ENCODE measurements at regions not wholly inside any gene's neighbourhood (a gene's known extent, or its start where the extent isn't known, plus 50 kb on each side); places are given as distances from the start of the nearest gene placed in this dataset.
"Not testable (repeated sequence)": the region's sequence is repeated elsewhere in the genome, so short reads cannot be mapped to it uniquely, and the experiment has no call there.

DNA sequence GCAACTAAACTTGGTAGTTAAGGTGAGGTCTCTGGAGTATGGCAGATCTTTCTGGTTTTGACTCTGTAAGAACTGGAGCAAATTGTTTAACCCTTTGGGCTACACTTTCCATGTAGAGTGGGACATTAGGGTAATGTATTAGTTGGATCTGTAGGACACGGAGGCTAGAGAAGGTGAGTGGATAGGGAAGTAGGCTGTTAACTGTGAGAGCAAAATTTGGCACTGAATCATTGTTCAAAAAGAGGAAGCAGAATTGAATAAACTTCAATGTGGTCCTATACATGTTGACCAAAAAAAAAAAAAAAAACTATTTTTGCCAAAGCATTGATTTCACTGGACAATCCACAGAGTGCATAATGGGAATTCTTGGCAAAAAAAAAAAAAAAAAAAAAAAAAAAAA lies 370.2 kb upstream of the CHORDC1 start:
- no peak for DNase-seq

DNA sequence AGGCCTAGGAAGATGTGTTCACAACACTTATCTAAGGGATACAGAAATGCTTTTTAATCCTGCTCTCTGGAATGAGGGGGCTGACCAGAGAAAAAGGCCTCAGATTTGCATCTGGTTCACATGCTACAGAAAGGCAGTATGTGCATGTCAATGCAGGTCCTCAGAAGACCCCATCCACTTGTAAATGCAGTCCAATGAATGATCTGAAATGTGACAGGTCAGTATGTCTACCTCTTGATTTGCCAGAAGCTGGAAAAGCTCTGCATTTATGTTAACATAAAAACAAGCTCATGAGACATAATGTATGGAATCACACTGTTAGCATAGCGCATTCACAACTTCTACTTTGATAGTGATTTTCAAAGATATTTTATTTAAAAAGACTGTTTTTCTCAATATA lies 367.4 kb upstream of the CHORDC1 start:
- no peak for DNase-seq

DNA sequence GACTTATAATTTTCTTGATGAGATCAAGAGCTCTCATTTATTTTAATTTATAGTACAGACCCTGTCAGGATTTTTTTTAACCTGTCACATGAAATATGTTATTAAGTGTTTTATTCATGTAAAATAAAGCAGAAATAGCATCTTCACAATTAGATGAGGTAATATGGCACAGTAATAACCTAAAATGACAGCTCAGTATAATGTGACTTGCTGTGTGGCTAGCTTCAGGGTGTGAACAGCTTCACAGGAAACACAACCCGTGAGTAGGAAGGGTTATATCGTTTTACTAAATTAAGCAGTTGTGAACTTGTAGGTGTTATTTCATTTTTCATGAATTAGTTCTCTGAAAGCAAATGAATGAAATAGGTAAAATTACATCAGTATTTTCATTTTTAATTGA lies 366.9 kb upstream of the CHORDC1 start:
- DNase-seq: no peak

DNA sequence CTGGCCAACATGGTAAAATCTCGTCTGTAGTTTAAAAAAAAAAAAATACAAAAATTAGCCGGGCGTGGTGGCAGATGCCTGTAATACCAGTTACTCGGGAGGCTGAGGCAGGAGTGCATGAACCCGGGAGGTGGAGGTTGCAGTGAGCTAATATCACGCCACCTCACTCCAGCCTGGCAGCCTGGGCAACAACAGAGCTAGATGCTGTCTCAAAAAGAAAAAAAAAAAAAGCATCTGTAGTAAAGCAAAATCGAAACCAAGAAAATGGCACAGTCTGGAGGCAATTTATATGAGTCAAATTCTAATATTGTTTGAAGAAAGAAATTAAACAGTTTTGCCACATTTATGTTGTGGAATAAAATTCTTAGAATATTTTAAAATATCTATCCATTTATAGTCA lies 365.0 kb upstream of the CHORDC1 start:
- DNase-seq: no peak

DNA sequence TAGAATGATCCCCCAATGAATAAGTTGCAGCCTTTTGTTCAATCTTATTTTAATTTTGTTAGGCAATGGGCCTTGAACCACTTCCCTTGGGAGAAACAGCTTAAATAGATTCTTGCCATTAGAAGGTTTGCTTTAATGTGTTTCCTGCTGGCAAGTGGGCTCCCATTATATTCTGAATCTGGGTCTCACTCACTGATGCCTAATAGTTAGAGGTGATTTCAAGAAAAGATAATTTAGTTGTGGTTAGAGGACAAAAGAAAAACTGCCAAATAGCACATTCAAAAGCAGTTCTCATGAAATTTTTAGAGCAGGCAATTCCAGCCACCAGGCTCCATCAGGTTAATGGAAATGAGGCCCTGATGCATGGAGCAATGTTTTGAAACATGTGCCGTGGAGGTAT lies 362.6 kb upstream of the CHORDC1 start:
- no peak for DNase-seq

DNA sequence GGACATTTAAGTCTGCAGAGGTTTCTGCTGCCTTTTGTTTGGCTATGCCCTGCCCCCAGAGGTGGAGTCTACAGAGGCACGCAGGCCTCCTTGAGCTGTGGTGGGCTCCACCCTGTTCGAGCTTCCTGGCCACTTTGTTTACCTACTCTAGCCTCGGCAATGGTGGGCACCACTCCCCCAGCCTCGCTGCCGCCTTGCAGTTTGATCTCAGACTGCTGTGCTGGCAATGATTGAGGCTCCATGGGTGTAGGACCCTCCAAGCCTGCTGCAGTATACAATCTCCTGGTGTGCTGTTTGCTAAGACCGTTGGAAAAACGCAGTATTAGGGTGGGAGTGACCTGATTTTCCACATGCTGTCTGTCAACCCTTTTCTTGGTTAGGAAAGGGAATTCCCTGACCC lies 360.1 kb upstream of the CHORDC1 start:
- not testable (repeated sequence) for DNase-seq

DNA sequence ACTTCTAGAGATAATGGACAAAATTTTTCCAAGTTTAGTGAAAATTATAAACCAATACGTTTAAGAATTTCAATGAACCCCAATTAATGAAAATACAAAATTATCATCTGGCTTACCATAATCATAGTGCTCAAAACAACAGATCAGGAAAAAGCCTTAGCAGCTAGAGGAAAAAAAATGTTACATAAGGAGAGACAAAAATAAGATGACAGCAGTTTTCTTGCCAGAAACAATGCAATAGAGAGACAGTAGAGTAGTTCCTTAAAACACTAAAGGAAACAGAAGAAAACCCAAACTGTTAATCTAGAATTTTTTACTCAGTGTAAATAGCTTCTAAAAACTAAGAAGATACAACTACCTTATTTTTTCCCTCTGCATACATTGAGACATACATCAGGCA lies 341.7 kb upstream of the CHORDC1 start:
- DNase-seq: no peak

DNA sequence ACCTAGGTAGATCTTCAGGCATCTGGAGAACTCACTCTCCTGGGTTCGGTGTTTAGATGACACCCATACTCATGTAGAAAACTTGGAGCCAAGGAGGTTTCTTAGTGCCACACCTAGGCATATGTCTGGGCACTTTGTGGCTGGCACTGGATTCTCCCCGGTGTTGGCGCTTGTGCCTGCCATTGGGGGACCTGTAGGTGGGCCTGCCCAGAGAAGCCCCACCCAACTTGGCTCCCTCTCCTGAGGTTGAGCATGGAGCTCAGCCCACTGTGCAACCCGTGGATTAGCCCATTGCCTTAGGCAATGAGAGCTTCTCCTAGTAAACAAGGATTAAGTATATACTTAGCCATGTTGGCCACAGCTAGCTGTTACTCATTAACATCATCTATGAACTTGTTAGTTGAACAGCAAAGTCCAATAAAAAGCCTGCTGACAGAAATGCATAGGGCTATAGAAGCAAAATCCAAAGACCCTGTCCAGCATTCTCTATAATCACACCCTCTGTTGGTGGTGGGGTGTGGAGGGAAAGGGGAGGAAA lies 335.5 kb upstream of the CHORDC1 start:
- no peak for DNase-seq

DNA sequence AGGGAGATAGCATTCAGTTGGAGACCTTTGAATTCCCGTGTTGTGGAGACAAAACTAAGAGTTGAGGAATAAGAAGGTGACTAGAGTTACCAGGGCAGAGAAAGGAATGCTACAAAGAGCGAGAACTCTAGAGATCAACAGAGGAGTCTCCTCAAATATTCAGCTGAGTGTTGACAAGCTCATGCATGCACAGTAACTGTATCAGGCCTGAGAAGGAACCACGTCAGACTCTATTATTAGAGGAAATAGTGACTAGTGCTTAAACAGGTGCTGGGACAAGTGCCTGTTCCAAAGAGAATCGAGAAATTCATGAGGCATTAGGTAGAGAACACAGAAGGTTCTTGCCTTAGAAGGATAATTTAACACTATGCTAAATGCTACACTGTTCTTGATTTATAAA lies 333.8 kb upstream of the CHORDC1 start:
- DNase-seq: no peak

DNA sequence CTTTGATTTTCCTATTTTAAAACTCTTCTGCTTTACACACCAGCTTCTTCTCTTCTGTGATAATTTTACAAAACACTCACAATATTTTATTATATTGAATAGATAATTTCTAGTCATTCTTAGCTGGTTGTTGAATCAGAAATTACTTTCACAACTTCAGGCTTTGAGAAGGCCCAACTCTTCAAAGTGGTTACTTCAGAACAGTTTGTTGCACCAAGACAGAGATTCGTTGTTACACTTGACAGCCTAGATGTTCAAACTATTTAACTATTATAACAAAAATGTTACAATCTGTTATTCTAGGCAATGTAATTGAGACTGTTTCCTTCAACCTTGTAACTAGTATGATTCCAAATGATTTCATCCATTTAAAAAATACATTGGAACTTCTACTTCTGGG lies 333.2 kb upstream of the CHORDC1 start:
- no peak for DNase-seq

DNA sequence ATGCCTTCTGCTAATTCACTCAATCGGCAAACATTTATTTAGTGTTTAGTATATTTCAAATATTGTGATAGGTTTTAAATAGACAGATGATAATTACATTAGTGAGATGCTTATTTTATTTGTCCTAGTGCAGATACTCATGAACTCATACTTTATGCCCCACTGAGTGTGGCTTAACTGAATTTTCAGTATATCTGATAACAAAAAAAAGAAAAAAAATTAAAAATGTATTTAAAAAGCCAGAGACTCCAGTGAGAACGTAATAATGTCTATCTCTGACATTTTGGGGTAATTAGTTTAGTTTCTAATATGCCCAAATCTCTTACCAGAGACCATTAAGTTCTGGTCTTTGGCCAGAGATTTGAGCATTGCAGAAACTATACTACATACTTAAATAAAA lies 332.6 kb upstream of the CHORDC1 start:
- DNase-seq: no peak

DNA sequence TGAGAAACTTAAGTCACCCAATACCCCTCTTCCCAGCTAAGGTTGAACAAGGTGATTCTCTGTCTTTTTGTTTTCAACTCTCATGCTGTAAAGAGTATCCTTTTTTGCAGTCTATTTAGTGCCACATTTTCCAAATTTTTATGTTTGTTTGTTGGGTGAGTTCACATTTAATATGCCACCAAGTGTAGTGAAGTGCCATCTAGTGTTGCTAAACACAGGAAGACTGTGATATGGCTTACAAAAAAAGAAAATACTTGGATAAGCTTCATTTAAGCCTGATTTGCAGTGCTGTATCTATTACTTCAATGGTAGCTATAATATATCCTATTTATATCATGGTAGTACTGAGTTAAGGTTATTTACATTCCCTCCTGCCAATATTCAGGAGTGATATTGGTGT lies 319.2 kb upstream of the CHORDC1 start:
- DNase-seq: no peak

DNA sequence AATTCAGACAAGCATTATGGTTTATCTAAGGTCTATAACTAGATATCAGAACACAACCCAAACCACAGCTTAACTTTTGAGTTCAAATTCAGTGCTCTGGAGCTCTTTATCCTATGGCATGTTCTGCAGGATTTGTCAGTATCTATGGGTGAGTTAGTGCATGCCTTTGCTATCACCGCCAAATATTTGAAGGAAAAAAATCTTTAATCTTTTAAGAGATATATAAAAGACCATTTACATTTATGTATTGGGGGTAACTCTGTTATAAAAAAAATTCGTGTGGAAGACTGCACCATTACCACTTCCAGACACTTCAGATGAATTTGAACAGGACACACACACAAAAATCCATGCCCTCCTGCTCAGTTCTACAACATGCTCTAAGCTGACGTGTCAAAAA lies 313.5 kb upstream of the CHORDC1 start:
- DNase-seq: no peak

DNA sequence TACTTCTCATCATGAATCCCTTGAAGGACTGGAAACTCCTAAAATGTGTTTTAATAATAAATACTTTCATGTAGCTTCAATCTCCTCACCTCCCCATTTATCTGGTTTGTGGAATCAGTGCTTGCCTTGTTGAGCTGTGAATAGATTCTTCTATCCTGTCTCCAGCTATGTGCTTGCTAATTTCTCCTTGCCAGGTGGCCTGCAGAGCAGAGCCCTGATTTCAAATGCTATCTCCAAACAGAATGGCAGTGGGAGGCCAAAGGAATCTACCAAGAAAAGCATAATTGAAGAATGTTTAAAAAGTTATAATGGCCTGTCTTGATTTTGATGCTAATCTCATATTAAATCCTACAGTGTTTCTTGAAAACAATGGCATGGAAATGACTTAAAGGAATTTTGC lies 309.3 kb upstream of the CHORDC1 start:
- no peak for DNase-seq

DNA sequence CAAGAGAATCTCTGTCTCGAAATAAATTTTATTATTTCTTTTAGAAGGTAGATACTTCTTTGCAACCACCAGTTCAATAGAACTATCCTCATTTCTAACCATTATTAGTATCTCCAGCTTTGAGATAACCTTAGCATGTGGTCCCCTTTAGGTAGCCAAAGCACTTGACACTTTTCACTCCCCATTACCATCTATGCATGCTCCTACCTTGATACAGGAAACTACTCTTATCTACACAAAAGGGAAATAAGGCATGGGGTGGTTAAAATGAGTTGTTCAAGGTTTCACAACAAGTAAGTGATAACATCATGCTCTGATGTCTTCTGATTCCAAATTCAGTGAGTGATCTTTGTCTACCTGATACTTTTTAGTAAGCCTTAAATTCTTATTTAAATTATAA lies 308.2 kb upstream of the CHORDC1 start:
- DNase-seq: no peak

DNA sequence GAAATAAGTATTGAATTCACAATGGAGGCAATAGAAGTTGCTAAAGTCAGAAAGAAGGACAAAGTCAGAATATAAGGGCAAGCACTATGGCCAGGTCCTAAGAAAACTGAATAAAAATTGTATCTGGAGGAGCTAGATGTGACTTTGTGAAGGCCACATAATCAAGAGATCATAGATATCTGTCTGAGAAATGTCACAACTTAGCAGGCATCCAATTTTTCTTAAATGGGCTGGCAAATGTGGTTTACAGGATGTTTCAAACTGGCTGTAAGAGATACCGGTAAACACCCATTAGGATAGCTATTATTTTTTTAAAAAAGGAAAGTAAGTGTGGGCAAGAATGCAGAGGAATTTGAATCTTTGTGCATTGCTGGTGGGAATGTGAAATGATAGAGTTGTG lies 303.1 kb upstream of the CHORDC1 start:
- no peak for DNase-seq

DNA sequence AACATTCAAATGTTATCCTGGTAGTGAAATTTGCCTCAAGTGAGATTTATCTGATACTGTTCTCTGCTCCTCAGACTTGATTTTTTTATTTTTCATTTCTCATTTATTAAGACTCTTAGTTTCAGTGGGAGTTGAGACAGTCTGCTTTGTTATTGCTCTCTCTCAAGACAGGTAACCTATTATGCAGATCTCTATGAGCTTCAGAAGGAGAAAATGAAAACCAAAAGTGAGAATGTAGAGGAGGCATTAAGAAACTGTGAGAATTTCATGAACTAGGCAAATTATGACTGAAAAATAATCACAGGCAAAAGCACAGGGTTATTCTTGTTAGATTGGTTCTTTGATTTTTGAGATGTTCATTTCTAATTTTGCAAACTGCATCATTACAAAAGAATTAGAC lies 290.0 kb upstream of the CHORDC1 start:
- no peak for DNase-seq

DNA sequence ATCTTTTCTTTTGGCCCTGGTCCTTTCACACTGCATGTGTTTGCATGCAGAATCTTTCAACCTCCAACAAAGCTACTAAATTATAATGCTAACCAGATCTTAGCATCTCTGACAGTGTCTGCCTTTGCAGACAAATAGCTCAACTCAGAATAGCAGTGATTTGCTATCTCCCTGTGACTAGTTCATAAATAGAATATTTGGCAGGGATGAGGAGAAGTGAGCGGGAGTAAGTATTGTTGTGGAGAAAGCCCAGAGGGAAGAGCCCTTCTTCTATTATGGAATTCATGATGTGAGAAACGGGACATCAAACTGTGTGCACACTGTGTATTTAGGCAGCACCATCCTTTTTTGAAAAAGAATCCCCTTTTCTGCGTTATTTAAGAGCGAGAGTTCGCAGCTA lies 288.0 kb upstream of the CHORDC1 start:
- no peak for DNase-seq

DNA sequence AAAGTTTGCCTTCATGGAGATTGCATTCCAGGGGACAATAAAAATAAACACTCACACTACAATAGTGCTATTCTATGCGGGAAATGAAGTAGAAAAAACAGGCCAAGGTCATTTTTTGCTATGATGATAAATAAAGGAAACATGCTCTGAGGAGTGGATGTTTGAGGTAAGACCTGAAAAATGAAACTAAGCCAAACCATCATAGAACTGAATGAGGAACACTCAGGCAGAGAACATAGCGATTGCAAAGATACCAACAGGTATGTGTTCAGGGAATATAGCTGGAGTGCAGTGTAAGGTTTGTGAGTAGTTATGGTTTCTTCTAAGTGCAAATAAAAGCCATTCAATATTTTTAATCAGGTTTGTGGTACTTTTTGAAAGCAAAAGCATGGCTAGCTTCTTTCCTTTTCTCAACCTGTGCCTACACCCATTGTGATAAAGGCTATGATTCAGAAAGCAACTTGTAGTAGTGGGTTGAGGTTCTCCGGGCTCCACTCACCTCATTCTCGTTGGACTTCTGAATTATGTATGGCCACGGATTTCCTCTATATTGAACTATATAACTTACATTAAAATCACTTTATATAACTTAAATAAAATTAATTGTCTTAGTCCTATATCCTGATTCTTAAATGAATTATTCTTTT lies 278.2 kb upstream of the CHORDC1 start:
- no peak for DNase-seq

DNA sequence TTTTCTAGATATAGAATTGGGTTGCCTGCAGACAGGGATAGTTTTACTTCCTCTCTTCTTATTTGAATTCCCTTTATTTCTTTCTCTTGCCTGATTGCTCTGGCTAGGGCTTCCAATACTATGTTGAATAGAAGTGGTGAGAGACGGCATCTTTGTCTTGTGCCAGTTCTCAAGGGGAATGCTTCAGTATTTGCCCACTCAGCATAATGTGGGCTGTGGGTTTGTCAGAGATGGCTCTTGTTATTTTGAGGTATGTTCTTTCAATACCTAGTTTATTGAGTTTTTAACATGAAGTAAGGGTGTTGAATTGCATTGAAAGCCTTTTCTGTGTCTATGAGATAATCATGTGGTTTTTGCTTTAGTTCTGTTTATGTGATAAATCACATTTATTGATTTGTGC lies 273.9 kb upstream of the CHORDC1 start:
- no peak for DNase-seq

DNA sequence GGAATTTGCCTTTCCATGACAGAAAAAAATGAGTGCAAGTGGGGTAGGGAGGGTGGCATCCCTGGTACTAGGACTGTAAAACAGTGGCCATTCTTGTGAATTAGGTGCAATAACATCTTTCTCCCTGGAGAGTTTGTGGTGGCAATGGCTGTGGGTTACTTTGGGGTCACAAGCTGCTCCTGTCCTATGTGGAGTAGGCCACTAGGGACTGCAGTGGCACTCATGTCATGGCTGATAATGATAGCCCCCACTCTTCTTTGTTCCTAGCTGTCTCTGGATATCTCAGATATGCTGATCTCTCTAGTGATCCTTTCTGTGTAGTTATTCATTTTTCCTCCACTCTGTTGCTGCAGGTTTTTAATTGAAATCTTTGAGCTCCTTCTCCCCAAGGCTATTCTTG lies 270.5 kb upstream of the CHORDC1 start:
- DNase-seq: no peak

DNA sequence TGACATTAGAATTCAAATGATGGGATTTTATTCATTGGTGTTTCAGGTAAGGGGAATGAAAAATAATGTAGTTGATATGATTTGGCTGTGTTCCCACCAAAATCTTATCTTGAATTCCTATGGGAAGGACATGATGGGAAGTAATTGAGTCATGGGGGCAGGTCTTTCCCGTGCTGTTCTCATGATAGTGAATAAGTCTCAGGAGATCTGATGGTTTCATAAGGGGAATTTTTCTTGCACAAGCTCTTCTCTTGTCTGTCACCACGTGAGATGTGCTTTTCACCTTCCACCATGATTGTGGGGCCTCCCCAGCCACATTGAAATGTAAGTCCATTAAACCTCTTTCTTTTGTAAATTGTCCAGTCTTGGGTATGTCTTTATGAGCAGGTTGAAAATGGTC lies 268.6 kb upstream of the CHORDC1 start:
- DNase-seq: no peak

DNA sequence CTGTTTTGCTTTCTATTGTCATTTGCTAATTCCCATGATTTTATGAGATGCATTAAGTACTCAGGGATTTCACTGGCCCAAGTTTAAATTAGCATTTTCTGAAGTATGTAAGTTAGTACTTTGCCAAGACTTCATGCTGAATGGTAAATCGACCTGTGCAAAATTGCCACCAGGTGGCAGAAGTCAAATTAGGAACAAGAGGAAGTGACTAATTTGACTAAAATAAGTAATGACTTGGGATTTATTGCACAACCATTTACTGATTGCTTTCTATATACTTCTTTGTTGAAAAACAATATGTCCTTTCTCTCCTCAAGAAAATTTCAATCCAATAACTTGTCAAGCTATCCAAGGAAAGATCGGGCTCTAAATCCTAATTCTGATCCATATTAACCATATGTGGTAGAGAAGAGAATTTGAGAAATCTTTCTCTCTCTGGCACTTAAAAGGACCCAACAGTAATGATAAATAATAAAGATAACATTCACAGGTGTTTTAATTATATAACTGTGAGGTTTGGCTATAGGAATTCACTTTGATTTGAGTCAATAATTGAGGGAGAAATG lies 253.7 kb upstream of the CHORDC1 start:
- no peak for DNase-seq

DNA sequence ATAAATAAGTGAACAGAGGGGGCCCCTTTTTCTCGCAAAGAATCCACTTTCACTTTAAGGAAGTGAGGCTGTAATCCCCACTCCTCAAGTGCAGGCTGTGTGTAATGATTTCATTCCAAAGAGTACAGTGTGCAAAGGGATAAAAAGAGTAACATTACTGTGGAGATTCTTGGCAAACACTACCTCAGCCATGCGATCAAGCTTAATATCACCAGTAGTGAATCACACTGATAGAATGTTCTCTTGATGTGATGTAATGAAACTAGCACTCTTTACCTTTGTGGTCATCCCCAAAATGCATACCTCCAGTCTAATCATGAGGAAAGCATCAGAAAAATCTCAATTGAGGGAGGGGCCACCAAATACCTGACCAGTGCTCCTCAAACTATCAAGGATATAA lies 246.1 kb upstream of the CHORDC1 start:
- DNase-seq: no peak

DNA sequence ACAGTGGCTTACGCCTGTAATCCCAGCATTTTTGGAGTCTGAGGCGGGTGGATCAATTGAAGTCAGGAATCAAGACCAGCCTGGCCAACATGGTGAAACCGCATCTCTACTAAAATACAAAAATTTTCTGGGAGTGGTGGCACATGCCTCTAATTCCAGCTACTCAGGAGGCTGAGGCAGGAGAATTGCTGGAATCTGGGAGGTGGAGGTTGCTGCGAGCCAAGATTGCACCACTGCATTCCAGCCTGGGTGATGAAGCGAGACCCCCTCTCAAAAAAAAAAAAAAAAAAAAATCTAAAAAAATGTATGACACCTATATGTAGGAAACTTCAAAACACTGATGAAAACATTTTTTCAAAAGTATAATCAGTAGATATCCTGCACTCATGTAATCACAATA lies 242.7 kb upstream of the CHORDC1 start:
- no peak for DNase-seq
